ENCODE measurements at regions not wholly inside any gene's neighbourhood (a gene's known extent, or its start where the extent isn't known, plus 50 kb on each side); places are given as distances from the start of the nearest gene placed in this dataset.

- Mint-ChIP-seq H3K4me3 (ENCODE audit: unreplicated experiment) (no peak overlapping the region), H3K4me1 (ENCODE audit: low read depth, unreplicated experiment) (no peaks in the 10 kb centered on the region), H3K9me3 (ENCODE audit: unreplicated experiment) (no peaks in the 10 kb centered on the region), H3K27me3 (ENCODE audit: insufficient read depth, unreplicated experiment) (peaks cover 5% of the 10 kb centered on the region), H3K27ac (ENCODE audit: unreplicated experiment) (no peak overlapping the region), H3K36me3 (ENCODE audit: insufficient read depth, unreplicated experiment) (no peaks in the 10 kb centered on the region)
- ChIA-PET POLR2A (no interaction called here), CTCF (no interaction called here)
- H3K9me3 ChIP-seq, result no peaks in the 10 kb centered on the region
- TF ChIP-seq CTCF (IDR thresholded peaks at IDR 0.05; ENCODE audit: insufficient read depth in 1 of 2, low read depth in 1 of 2, low read length in 1 of 2, severe bottlenecking in 1 of 2, unreplicated experiment in 1 of 2), result no peak
- H3K4me3 ChIP-seq (ENCODE audit: low read depth, low read length), result no peak overlapping the region
- H3K4me1 ChIP-seq, result no peaks in the 10 kb centered on the region
- H3K27me3 ChIP-seq (replicated peaks; ENCODE audit: control insufficient read depth, insufficient read depth, low read length), result no peaks in the 10 kb centered on the region
- no TSS peak for BruUV-seq (replicated peaks)
- intact Hi-C loops (cut with micrococcal nuclease; ENCODE audit: unreplicated experiment), result no loop called here
- no peak for DNase-seq
- H3K36me3 ChIP-seq (ENCODE audit: control insufficient read depth, insufficient read depth, low read length), result no peaks in the 10 kb centered on the region
Measured at GRCh38 chr11:92692826-92693546, 276.5 kb upstream of the MTNR1B start.

- Mint-ChIP-seq H3K4me1 (ENCODE audit: low read depth, unreplicated experiment) (no peaks in the 10 kb centered on the region), H3K9me3 (ENCODE audit: unreplicated experiment) (no peaks in the 10 kb centered on the region), H3K27me3 (ENCODE audit: insufficient read depth, unreplicated experiment) (peaks cover 13% of the 10 kb centered on the region), H3K27ac (ENCODE audit: unreplicated experiment) (no peak overlapping the region), H3K4me3 (ENCODE audit: unreplicated experiment) (no peak overlapping the region), H3K36me3 (ENCODE audit: insufficient read depth, unreplicated experiment) (no peaks in the 10 kb centered on the region)
- TF ChIP-seq CTCF (IDR thresholded peaks at IDR 0.05; ENCODE audit: insufficient read depth in 1 of 2, low read depth in 1 of 2, low read length in 1 of 2, severe bottlenecking in 1 of 2, unreplicated experiment in 1 of 2), result no peak
- intact Hi-C loops (cut with micrococcal nuclease; ENCODE audit: unreplicated experiment), result no loop called here
- Histone ChIP-seq H3K9me3 (no peaks in the 10 kb centered on the region), H3K36me3 (ENCODE audit: control insufficient read depth, insufficient read depth, low read length) (no peaks in the 10 kb centered on the region), H3K27me3 (replicated peaks; ENCODE audit: control insufficient read depth, insufficient read depth, low read length) (0 out of 2 replicates have a peak, but pooled peaks cover 1% of the 10 kb centered on the region), H3K4me1 (no peaks in the 10 kb centered on the region), H3K4me3 (ENCODE audit: low read depth, low read length) (no peak overlapping the region)
- ChIA-PET CTCF (no interaction called here), POLR2A (no interaction called here)
- BruUV-seq (replicated peaks), result no TSS peak
- no peak for DNase-seq
Measured at GRCh38 chr11:92696076-92696475, 273.4 kb upstream of the MTNR1B start.

GRCh38 chr11:92697461-92698312, 271.8 kb upstream of the MTNR1B start:
- Histone ChIP-seq H3K4me1 (no peaks in the 10 kb centered on the region), H3K36me3 (ENCODE audit: control insufficient read depth, insufficient read depth, low read length) (no peaks in the 10 kb centered on the region), H3K4me3 (ENCODE audit: low read depth, low read length) (no peak overlapping the region), H3K9me3 (no peaks in the 10 kb centered on the region), H3K27me3 (replicated peaks; ENCODE audit: control insufficient read depth, insufficient read depth, low read length) (0 out of 2 replicates have a peak, but pooled peaks cover 1% of the 10 kb centered on the region)
- ChIA-PET CTCF (no interaction called here), POLR2A (no interaction called here)
- intact Hi-C loops (cut with micrococcal nuclease; ENCODE audit: unreplicated experiment), result no loop called here
- H3K27ac Mint-ChIP-seq (ENCODE audit: unreplicated experiment), result no peak overlapping the region
- H3K36me3 Mint-ChIP-seq (ENCODE audit: insufficient read depth, unreplicated experiment), result no peaks in the 10 kb centered on the region
- H3K27me3 Mint-ChIP-seq (ENCODE audit: insufficient read depth, unreplicated experiment), result peaks cover 13% of the 10 kb centered on the region
- H3K4me1 Mint-ChIP-seq (ENCODE audit: low read depth, unreplicated experiment), result no peaks in the 10 kb centered on the region
- no peak for DNase-seq
- TF ChIP-seq CTCF (IDR thresholded peaks at IDR 0.05; ENCODE audit: insufficient read depth in 1 of 2, low read depth in 1 of 2, low read length in 1 of 2, severe bottlenecking in 1 of 2, unreplicated experiment in 1 of 2), result no peak
- H3K9me3 Mint-ChIP-seq (ENCODE audit: unreplicated experiment), result no peaks in the 10 kb centered on the region
- H3K4me3 Mint-ChIP-seq (ENCODE audit: unreplicated experiment), result no peak overlapping the region
- no TSS peak for BruUV-seq (replicated peaks)

Measured in Caco-2 (cell line).